Endothelial cell of umbilical vein (primary cell): ENCODE measurements at regions not wholly inside any gene's neighbourhood (a gene's known extent, or its start where the extent isn't known, plus 50 kb on each side); places are given as distances from the start of the nearest gene placed in this dataset.

ENCODE experiments used
- CTCF ChIP-seq, 2 donors: IDR thresholded peaks; 1 replicate in 1 of 2; 2 replicates in 1 of 2; pipeline ENCODE4 v1.5.1; 2011; ENCODE audit warnings: low read length in 2 of 2, mild to moderate bottlenecking in 2 of 2, moderate library complexity in 2 of 2, control low read depth in 1 of 2, inconsistent platforms in 1 of 2, low read depth in 1 of 2; ENCODE audit not compliant: insufficient read depth in 1 of 2; ENCODE audit errors: extremely low read depth in 1 of 2
- EZH2 ChIP-seq: IDR thresholded peaks from 2 replicates; pipeline ENCODE4 v1.6.1; 2012; ENCODE audit warnings: borderline replicate concordance, low read depth, mild to moderate bottlenecking, moderate library complexity, low read length, inconsistent platforms; ENCODE audit not compliant: severe bottlenecking
- FOS ChIP-seq: IDR thresholded peaks from 2 replicates; pipeline ENCODE4 v1.6.1; 2011; ENCODE audit warnings: mild to moderate bottlenecking, low read length, moderate library complexity, borderline replicate concordance; ENCODE audit not compliant: insufficient read depth
- GATA2 ChIP-seq: IDR thresholded peaks from 2 replicates; pipeline ENCODE4 v1.7.0; 2011; ENCODE audit warnings: low read depth, mild to moderate bottlenecking, moderate library complexity, mixed read lengths, low read length; ENCODE audit not compliant: insufficient read length, insufficient read depth
- MAX ChIP-seq: IDR thresholded peaks from 2 replicates; pipeline ENCODE4 v1.6.1; 2011; ENCODE audit not compliant: insufficient read depth, insufficient read length
- MYC ChIP-seq: IDR thresholded peaks from one replicate; pipeline ENCODE4 v1.6.1; 2011; ENCODE audit warnings: mild to moderate bottlenecking, low read depth, low read length
- POLR2A ChIP-seq: IDR thresholded peaks from 2 replicates; pipeline ENCODE4 v1.6.1; 2012; ENCODE audit warnings: low read depth, mild to moderate bottlenecking, control low read depth, low read length
- POLR2AphosphoS5 ChIP-seq: IDR thresholded peaks from 2 replicates; pipeline ENCODE4 v1.6.1; 2012; ENCODE audit warnings: low read depth, mild to moderate bottlenecking, control low read depth, low read length, moderate library complexity; ENCODE audit not compliant: insufficient read depth

GRCh38 chr17:77632619-77633018 is 325.9 kb upstream of the TNRC6C start:
- TF ChIP-seq EZH2 = no peak
- no peak for TF ChIP-seq POLR2A
- TF ChIP-seq CTCF (IDR thresholded peaks at IDR 0.05; ENCODE audit: extremely low read depth in 1 of 2, insufficient read depth in 1 of 2, low read depth in 1 of 2, low read length in 2 of 2) = no peak
- TF ChIP-seq POLR2AphosphoS5 = no peak
- TF ChIP-seq FOS = no peak
- no peak for TF ChIP-seq MAX
- no peak for TF ChIP-seq MYC
- no peak for TF ChIP-seq GATA2
